ENCODE measurements at regions not wholly inside any gene's neighbourhood (a gene's known extent, or its start where the extent isn't known, plus 50 kb on each side); places are given as distances from the start of the nearest gene placed in this dataset.

GRCh38 chr17:63345611-63346010 is 100.5 kb downstream of the CYB561 start:
- no peak for TF ChIP-seq CTCF (IDR thresholded peaks at IDR 0.05)
- no peak for TF ChIP-seq POLR2AphosphoS5 (IDR thresholded peaks at IDR 0.05)
- no peak for TF ChIP-seq POLR2A (IDR thresholded peaks at IDR 0.05)
